GM23338 (cell line): ENCODE measurements at regions not wholly inside any gene's neighbourhood (a gene's known extent, or its start where the extent isn't known, plus 50 kb on each side); places are given as distances from the start of the nearest gene placed in this dataset.

Experiments
- CREB1 ChIP-seq: fragments of 250-450 bp; sonication (Bioruptor Pico); IDR thresholded peaks from 2 replicates; pipeline ENCODE4 v1.5.0; 2020; ENCODE audit warnings: low read depth, mild to moderate bottlenecking, moderate library complexity
- ETS1 ChIP-seq: IDR thresholded peaks from 2 replicates; pipeline ENCODE4 v1.6.1; 2016; ENCODE audit warnings: antibody characterized with exemption
- EZH2 ChIP-seq: fragments of 200-600 bp; sonication (generic); IDR thresholded peaks from one replicate; pipeline ENCODE4 v1.8.0; 2017; ENCODE audit warnings: antibody characterized with exemption, mild to moderate bottlenecking, low read depth; ENCODE audit not compliant: unreplicated experiment
- EZH2phosphoT487 ChIP-seq: fragments of 200-600 bp; sonication (generic); IDR thresholded peaks from one replicate; pipeline ENCODE4 v1.8.1; 2018; ENCODE audit warnings: antibody characterized with exemption; ENCODE audit not compliant: unreplicated experiment
- JUNB ChIP-seq: IDR thresholded peaks from one replicate; pipeline ENCODE4 v1.6.1; 2016; ENCODE audit warnings: antibody characterized with exemption; ENCODE audit not compliant: unreplicated experiment
- POLR2AphosphoS5 ChIP-seq: IDR thresholded peaks from 2 replicates; pipeline ENCODE4 v1.6.1; 2016; ENCODE audit warnings: antibody characterized with exemption, low read depth
- STAT1 ChIP-seq: IDR thresholded peaks from one replicate; pipeline ENCODE4 v1.6.1; 2016; ENCODE audit warnings: antibody characterized with exemption; ENCODE audit not compliant: unreplicated experiment
- ZNF114 ChIP-seq: fragments of 250-450 bp; sonication (Bioruptor Pico); IDR thresholded peaks from 2 replicates; pipeline ENCODE4 v1.5.0; 2020; ENCODE audit warnings: mild to moderate bottlenecking, moderate library complexity
- ZNF462 ChIP-seq: fragments of 250-450 bp; sonication (Bioruptor Pico); IDR thresholded peaks from 2 replicates; pipeline ENCODE4 v1.5.0; 2020; ENCODE audit warnings: mild to moderate bottlenecking, moderate library complexity
- TF ChIP-seq, protein P1 (sequence below), 2 experiments: fragments of 200-600 bp in 1 of 2; sonication (generic) in 1 of 2; conservative IDR thresholded peaks; 2 replicates each; pipeline versions ENCODE4 v1.5.1 to v1.6.1; 2016 to 2017; ENCODE audit warnings: antibody characterized with exemption in 2 of 2, low read depth in 2 of 2, mild to moderate bottlenecking in 2 of 2, moderate library complexity in 1 of 2
- TF ChIP-seq, protein P2 (sequence below): IDR thresholded peaks from one replicate; pipeline ENCODE4 v1.6.1; 2018; ENCODE audit warnings: antibody characterized with exemption; ENCODE audit not compliant: unreplicated experiment

DNA sequence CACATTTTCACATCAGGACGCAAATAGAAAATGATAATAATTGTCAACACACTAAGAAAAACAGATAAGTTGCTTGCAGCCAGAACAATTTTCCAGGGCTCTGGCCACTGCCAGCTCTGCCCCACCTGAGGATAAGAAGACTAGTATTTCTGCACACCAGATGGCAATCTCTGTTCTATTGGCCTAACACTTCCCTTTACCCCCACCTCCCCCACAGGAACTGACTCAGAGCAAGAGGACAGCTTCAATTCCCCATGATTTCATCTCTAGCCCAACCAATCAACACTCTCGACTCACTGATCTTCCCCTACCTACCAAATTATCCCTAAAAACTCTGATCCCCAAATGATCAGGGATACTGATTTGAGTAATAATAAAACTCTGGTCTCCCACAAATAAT lies 164.0 kb downstream of the SMARCA1 start:
- no peak for TF ChIP-seq POLR2AphosphoS5
- TF ChIP-seq, protein P1, sequence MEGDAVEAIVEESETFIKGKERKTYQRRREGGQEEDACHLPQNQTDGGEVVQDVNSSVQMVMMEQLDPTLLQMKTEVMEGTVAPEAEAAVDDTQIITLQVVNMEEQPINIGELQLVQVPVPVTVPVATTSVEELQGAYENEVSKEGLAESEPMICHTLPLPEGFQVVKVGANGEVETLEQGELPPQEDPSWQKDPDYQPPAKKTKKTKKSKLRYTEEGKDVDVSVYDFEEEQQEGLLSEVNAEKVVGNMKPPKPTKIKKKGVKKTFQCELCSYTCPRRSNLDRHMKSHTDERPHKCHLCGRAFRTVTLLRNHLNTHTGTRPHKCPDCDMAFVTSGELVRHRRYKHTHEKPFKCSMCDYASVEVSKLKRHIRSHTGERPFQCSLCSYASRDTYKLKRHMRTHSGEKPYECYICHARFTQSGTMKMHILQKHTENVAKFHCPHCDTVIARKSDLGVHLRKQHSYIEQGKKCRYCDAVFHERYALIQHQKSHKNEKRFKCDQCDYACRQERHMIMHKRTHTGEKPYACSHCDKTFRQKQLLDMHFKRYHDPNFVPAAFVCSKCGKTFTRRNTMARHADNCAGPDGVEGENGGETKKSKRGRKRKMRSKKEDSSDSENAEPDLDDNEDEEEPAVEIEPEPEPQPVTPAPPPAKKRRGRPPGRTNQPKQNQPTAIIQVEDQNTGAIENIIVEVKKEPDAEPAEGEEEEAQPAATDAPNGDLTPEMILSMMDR (conservative IDR thresholded peaks at IDR 0.05; ENCODE audit: low read depth in 2 of 2) = no peak
- no peak for TF ChIP-seq EZH2phosphoT487
- no peak for TF ChIP-seq EZH2
- TF ChIP-seq JUNB = no peak
- TF ChIP-seq ZNF114 (CRISPR knock-in tag) = no peak
- TF ChIP-seq, protein P2, sequence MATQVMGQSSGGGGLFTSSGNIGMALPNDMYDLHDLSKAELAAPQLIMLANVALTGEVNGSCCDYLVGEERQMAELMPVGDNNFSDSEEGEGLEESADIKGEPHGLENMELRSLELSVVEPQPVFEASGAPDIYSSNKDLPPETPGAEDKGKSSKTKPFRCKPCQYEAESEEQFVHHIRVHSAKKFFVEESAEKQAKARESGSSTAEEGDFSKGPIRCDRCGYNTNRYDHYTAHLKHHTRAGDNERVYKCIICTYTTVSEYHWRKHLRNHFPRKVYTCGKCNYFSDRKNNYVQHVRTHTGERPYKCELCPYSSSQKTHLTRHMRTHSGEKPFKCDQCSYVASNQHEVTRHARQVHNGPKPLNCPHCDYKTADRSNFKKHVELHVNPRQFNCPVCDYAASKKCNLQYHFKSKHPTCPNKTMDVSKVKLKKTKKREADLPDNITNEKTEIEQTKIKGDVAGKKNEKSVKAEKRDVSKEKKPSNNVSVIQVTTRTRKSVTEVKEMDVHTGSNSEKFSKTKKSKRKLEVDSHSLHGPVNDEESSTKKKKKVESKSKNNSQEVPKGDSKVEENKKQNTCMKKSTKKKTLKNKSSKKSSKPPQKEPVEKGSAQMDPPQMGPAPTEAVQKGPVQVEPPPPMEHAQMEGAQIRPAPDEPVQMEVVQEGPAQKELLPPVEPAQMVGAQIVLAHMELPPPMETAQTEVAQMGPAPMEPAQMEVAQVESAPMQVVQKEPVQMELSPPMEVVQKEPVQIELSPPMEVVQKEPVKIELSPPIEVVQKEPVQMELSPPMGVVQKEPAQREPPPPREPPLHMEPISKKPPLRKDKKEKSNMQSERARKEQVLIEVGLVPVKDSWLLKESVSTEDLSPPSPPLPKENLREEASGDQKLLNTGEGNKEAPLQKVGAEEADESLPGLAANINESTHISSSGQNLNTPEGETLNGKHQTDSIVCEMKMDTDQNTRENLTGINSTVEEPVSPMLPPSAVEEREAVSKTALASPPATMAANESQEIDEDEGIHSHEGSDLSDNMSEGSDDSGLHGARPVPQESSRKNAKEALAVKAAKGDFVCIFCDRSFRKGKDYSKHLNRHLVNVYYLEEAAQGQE = no peak
- no peak for TF ChIP-seq CREB1 (CRISPR knock-in tag)
- no peak for TF ChIP-seq STAT1
- TF ChIP-seq ETS1 = no peak
- TF ChIP-seq ZNF462 (CRISPR knock-in tag) = no peak
